HG02840 (cell line): ENCODE measurements at regions not wholly inside any gene's neighbourhood (a gene's known extent, or its start where the extent isn't known, plus 50 kb on each side); places are given as distances from the start of the nearest gene placed in this dataset.
"Not testable (repeated sequence)": the region's sequence is repeated elsewhere in the genome, so short reads cannot be mapped to it uniquely, and the experiment has no call there.

ENCODE experiments used
- ATAC-seq: cut with Tn5 transposase; IDR thresholded peaks from one replicate; pipeline ENCODE4 v1.9.1; 2021; ENCODE audit warnings: mild to moderate bottlenecking, moderate library complexity, moderate number of reproducible peaks; ENCODE audit not compliant: unreplicated experiment, low FRiP score

GRCh38 chr6:95847061-95847460 lies 168.7 kb upstream of the FUT9 start:
- ATAC-seq: no peak

DNA sequence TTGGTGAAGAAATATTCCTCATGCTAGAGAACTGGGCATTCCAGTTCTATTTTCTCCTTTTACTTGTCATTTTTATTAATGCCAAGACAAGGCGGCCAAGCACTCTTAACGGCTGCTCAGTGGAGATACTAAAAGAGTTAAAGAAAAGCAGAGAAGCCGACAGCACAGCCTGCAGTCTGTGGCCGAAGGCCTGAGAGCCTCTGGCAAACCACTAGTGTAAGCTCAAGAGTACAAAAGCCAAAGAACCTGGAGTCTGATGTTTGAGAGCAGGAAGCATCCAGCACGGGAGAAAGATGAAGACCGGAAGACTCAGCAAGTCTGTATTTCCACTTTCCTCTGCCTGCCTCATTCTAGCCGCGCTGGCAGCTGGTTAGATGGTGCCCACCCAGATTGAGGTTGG lies 167.1 kb upstream of the FUT9 start:
- ATAC-seq: no peak

DNA sequence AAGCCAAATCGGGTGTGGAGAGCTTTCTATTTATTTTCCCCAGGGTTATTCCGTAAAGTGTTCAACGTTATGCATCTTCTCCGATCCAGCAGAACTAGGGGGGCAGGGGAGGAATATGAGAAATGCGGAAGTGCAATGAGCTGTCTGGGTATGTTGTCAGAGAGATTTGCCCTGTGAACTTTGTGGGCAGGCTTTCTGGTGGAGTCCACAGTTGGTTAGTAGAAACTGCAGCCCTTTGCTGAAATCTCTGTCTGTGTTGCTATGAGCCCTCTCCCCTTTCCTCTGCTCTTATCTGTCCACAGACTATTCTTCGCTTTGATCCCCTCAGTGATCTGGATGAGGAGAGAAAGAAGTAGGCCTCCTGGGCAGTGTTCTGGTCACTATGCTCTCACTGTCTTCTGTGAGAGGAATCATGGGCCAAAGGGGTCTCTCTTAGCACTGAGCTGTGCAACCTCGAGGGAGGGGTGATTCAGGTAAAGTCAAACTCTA lies 158.9 kb upstream of the FUT9 start:
- no peak for ATAC-seq

DNA sequence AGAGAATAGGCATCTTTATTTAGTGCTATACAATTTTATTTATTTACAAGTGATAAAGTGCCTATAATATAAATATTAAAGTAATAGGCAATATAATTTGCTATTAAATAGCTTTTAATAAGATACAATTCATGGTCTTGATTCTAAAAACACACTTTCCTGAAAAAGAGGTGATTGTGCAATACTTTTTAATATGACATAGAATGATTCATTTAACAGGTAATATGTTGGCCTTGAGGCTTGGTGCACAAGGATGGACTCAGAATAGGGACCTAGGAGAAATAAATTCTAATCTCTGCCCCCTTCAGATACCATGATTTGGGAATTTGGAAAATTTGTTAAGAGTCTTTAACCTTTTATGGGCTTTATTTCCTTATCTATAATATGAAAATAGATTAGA lies 149.9 kb upstream of the FUT9 start:
- ATAC-seq: no peak

DNA sequence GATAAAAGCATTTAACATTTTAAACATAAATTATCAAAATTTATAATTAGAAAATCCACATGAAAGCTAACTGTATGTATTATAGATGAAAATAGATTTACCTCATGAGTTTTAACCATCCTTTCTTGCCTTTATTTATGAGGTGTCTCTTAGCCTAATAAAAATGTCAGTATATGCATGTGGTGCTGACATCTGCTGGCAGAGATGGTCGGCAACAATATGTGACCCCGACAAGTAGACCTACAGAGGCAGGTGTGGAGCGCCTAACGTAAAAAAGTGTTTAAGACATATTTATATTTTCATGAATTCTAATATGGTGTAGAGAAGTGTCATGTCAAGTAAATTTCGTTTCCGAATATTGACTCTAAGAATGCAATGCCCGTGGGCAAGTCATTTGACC lies 149.0 kb upstream of the FUT9 start:
- no peak for ATAC-seq

- ATAC-seq: no peak
Observed at GRCh38 chr6:95867205-95867604, 148.6 kb upstream of the FUT9 start.

GRCh38 chr6:95877480-95877879 lies 138.3 kb upstream of the FUT9 start:
- ATAC-seq: no peak

GRCh38 chr6:95879856-95880255 lies 135.9 kb upstream of the FUT9 start:
- no peak for ATAC-seq

GRCh38 chr6:95882371-95882770 lies 133.4 kb upstream of the FUT9 start:
- ATAC-seq: no peak

GRCh38 chr6:95888711-95889110 lies 127.1 kb upstream of the FUT9 start:
- not testable (repeated sequence) for ATAC-seq

DNA sequence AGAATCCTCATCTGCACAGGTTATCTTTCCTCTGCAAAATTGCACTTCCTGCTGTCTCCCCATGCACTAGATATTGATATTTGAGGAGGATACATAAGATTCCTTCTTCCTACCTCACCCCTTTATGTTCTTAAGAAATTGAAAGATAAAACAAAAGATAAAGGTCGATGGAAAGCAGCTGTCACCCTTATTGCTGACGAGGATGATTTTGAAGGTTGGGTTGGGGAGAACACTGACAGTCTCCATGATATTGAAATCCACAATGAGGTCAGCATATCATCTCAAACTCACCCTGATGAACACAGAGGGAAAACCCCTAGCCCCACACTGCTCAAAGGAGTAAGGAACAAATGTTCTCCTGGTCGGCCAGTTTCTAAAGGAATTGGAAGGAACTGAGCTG lies 110.6 kb upstream of the FUT9 start:
- ATAC-seq: no peak

DNA sequence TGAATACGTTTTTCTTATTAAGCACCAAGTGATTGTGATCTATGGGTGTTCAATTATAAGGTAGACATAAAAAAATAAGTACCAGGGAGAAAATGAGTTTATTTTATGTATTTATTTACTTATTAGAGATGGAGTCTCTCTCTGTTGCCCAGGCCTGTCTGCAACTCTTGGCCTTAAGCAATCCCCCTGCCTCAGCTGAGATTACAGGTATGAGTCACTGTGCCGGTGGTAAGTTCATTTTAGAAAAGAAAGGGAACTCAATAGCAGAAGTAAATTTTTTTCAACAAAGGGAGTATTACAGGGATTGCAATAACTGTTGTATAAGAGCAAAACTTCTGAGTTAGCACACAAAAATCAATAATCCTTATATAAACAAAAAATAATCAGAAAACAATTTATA lies 98.7 kb upstream of the FUT9 start:
- ATAC-seq: no peak

DNA sequence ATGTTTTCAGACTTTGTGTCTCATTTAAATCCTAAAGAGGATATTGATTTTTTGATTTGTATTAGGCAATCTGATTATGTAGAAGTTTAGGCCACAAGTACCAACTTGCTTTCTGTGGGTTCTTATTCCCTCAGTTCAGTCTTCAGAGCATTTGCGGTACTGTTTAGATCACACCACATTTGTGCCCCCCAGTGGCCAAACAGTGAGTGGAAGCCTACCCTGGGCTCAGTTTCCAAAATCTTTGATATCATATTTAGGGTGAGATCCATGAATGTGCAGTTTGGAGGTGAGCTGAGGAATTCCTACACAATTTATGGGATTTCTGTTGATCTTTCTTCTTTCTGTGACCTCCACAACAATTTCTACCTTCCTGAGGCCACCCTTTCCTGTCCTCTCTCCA lies 92.3 kb upstream of the FUT9 start:
- no peak for ATAC-seq

DNA sequence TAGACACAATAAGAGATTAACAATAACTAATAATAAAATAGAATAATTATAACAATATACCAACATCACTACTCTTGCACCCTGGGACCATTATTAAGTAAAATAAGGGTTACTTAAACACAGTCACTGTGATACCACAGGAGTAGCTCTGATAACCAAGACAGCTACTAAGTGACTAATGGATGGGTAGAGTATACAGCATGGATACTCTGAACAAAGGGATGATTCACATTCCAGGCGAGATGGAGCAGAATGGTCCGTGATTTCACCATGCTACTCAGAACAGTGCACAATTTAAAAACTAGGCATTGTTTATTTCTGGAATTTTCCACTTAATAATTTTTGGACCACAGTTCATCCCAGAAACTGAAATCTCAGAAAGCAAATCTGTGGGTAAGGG lies 80.0 kb upstream of the FUT9 start:
- no peak for ATAC-seq

DNA sequence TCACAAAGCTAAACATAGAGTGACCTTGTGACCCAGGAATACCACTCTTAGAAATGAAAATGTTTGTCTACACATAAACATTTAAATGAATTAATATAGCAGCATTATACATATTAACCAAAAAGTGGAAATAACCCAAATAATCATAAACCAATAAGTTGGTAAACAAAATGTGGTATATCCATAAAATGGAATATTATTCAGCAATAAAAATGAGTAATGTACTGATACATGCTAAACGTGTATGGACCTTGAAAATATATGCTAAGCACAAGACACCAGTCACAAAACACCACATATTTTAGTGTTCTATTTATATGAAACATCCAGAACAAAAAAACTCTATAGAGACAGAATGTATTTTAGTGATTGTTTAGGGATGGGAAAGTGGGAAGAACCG lies 68.9 kb upstream of the FUT9 start:
- no peak for ATAC-seq

- ATAC-seq: no peak
Observed at GRCh38 chr6:95948324-95948723, 67.5 kb upstream of the FUT9 start.

DNA sequence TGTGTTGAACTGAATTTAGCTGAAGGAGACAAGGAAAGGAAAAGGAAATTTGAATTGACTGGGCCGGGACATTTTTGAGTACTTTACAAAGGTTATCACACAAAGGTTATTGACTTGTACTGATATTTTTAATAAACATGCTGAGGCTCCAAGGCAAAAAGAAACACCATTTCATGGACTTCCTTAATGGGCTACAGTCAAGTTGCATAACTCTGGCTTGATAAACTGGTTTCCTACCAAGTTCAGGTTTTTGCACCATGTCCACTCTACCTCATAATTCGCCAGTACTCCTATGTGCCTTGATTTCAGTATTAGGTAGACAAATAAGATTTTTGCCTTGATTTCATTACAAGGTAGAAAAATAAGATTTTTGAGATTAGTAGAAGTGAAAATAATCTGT lies 65.8 kb upstream of the FUT9 start:
- ATAC-seq: no peak

- ATAC-seq: no peak
Observed at GRCh38 chr6:95958686-95959085, 57.1 kb upstream of the FUT9 start.

- no peak for ATAC-seq
Observed at GRCh38 chr6:95959261-95959660, 56.5 kb upstream of the FUT9 start.
